H9 (cell line): ENCODE measurements at regions not wholly inside any gene's neighbourhood (a gene's known extent, or its start where the extent isn't known, plus 50 kb on each side); places are given as distances from the start of the nearest gene placed in this dataset.

Experiments used
- DNase-seq: peaks from one replicate; pipeline ENCODE4 v3.0.0-alpha.2; 2017
- H2AFZ ChIP-seq: one replicate; pipeline ENCODE4 v1.6.1; 2013; ENCODE audit warnings: mild to moderate bottlenecking, low read length, control low read depth, moderate library complexity
- H2AK5ac ChIP-seq: 2 replicates; pipeline ENCODE4 v1.6.1; 2013; ENCODE audit warnings: low read length, control low read depth, mixed read lengths; ENCODE audit not compliant: insufficient read length
- H2BK120ac ChIP-seq: one replicate; pipeline ENCODE4 v1.6.1; 2013; ENCODE audit warnings: low read depth, mild to moderate bottlenecking, low read length, control low read depth, inconsistent platforms; ENCODE audit not compliant: poor library complexity, severe bottlenecking
- H2BK12ac ChIP-seq: 2 replicates; pipeline ENCODE4 v1.6.1; 2013; ENCODE audit warnings: low read length, control low read depth, mixed read lengths, low read depth; ENCODE audit not compliant: insufficient read length
- H2BK15ac ChIP-seq: 2 replicates; pipeline ENCODE4 v1.6.1; 2013; ENCODE audit warnings: low read depth, low read length, control low read depth
- H2BK20ac ChIP-seq: one replicate; pipeline ENCODE4 v1.6.1; 2013; ENCODE audit warnings: low read depth, mild to moderate bottlenecking, low read length, control low read depth, inconsistent platforms; ENCODE audit not compliant: poor library complexity, severe bottlenecking
- H2BK5ac ChIP-seq: 2 replicates; pipeline ENCODE4 v1.6.1; 2013; ENCODE audit warnings: low read length, control low read depth, mixed read lengths; ENCODE audit not compliant: insufficient read length
- H3K14ac ChIP-seq: 2 replicates; pipeline ENCODE4 v1.6.1; 2013; ENCODE audit warnings: low read length, control low read depth; ENCODE audit not compliant: insufficient read depth
- H3K18ac ChIP-seq: 2 replicates; pipeline ENCODE4 v1.6.1; 2013; ENCODE audit warnings: low read depth, mild to moderate bottlenecking, mixed read lengths, low read length, control low read depth; ENCODE audit not compliant: insufficient read length
- H3K23ac ChIP-seq: 2 replicates; pipeline ENCODE4 v1.6.1; 2013; ENCODE audit warnings: low read length, control low read depth, mixed read lengths, low read depth; ENCODE audit not compliant: insufficient read length
- H3K23me2 ChIP-seq: 2 replicates; pipeline ENCODE4 v1.6.1; 2013; ENCODE audit warnings: low read depth, mild to moderate bottlenecking, mixed read lengths, low read length, control low read depth; ENCODE audit not compliant: insufficient read length, poor library complexity, severe bottlenecking
- H3K27ac ChIP-seq: 2 replicates; pipeline ENCODE4 v1.5.1; 2013; ENCODE audit warnings: low read length, control low read depth, mixed read lengths, low read depth; ENCODE audit not compliant: insufficient read length
- H3K27me3 ChIP-seq: 2 replicates; pipeline ENCODE4 v1.6.1; 2013; ENCODE audit warnings: low read length, control low read depth, inconsistent platforms; ENCODE audit not compliant: insufficient read depth
- H3K4ac ChIP-seq: 2 replicates; pipeline ENCODE4 v1.6.1; 2013; ENCODE audit warnings: low read depth, mild to moderate bottlenecking, control low read depth, inconsistent platforms, low read length, moderate library complexity
- H3K4me1 ChIP-seq: 2 replicates; pipeline ENCODE4 v1.6.1; 2013; ENCODE audit warnings: low read length, control low read depth, inconsistent platforms; ENCODE audit not compliant: insufficient read depth
- H3K4me2 ChIP-seq: 2 replicates; pipeline ENCODE4 v1.6.1; 2013; ENCODE audit warnings: low read length, control low read depth, mixed read lengths; ENCODE audit not compliant: insufficient read length, insufficient read depth
- H3K56ac ChIP-seq: 2 replicates; pipeline ENCODE4 v1.6.1; 2013; ENCODE audit warnings: low read depth, mild to moderate bottlenecking, mixed read lengths, low read length, control low read depth; ENCODE audit not compliant: insufficient read length
- H3K79me1 ChIP-seq: 2 replicates; pipeline ENCODE4 v1.6.1; 2013; ENCODE audit warnings: low read depth, mild to moderate bottlenecking, moderate library complexity, low read length, control low read depth, inconsistent platforms; ENCODE audit not compliant: insufficient read depth, poor library complexity, severe bottlenecking
- H3K79me2 ChIP-seq: 2 replicates; pipeline ENCODE4 v1.6.1; 2013; ENCODE audit warnings: low read length, control low read depth, inconsistent platforms; ENCODE audit not compliant: insufficient read depth
- H3K9ac ChIP-seq: 2 replicates; pipeline ENCODE4 v1.6.1; 2013; ENCODE audit warnings: low read length, control low read depth, mixed read lengths; ENCODE audit not compliant: insufficient read length; ENCODE audit errors: extremely low read depth
- H3K9me3 ChIP-seq: one replicate; pipeline ENCODE4 v1.6.1; 2013; ENCODE audit warnings: low read depth, low read length, inconsistent platforms; ENCODE audit not compliant: control insufficient read depth
- H3T11ph ChIP-seq: one replicate; pipeline ENCODE4 v1.6.1; 2013; ENCODE audit warnings: mild to moderate bottlenecking, low read length, control low read depth, inconsistent platforms
- H4K20me1 ChIP-seq: one replicate; pipeline ENCODE4 v1.6.1; 2013; ENCODE audit not compliant: control insufficient read depth, insufficient read length, insufficient read depth
- H4K5ac ChIP-seq: 2 replicates; pipeline ENCODE4 v1.6.1; 2013; ENCODE audit warnings: low read depth, mild to moderate bottlenecking, mixed read lengths, low read length, control low read depth; ENCODE audit not compliant: insufficient read length
- H4K8ac ChIP-seq: replicated peaks from 2 replicates; pipeline ENCODE4 v1.6.1; 2013; ENCODE audit warnings: low read length, control low read depth, mixed read lengths, low read depth; ENCODE audit not compliant: insufficient read length
- H4K91ac ChIP-seq: 2 replicates; pipeline ENCODE4 v1.6.1; 2013; ENCODE audit warnings: low read depth, mild to moderate bottlenecking, moderate library complexity, mixed read lengths, low read length, control low read depth; ENCODE audit not compliant: insufficient read length
- H3K27ac Mint-ChIP-seq, 3 experiments: 2 replicates in 2 of 3; 3 replicates in 1 of 3; pipeline ENCODE4 v1.8.0; 2020 to 2021; ENCODE audit warnings: mixed read lengths in 3 of 3, mild to moderate bottlenecking in 1 of 3, moderate library complexity in 1 of 3
- H3K27me3 Mint-ChIP-seq: 2 replicates; pipeline ENCODE4 v1.8.0; 2021; ENCODE audit warnings: low read depth, mild to moderate bottlenecking, moderate library complexity, mixed read lengths
- H3K36me3 Mint-ChIP-seq, 3 experiments: 2 replicates in 2 of 3; 3 replicates in 1 of 3; pipeline ENCODE4 v1.8.0; 2020 to 2021; ENCODE audit warnings: low read depth in 3 of 3, mixed read lengths in 3 of 3; ENCODE audit not compliant: insufficient read depth in 1 of 3
- H3K4me1 Mint-ChIP-seq, 2 experiments: 2 replicates each; pipeline ENCODE4 v1.8.0; 2020; ENCODE audit warnings: mixed read lengths in 2 of 2
- H3K4me3 Mint-ChIP-seq, 2 experiments: 2 replicates in 1 of 2; 3 replicates in 1 of 2; pipeline ENCODE4 v1.8.0; 2020 to 2021; ENCODE audit warnings: mild to moderate bottlenecking in 2 of 2, mixed read lengths in 2 of 2, moderate library complexity in 1 of 2
- H3K9me3 Mint-ChIP-seq, 2 experiments: 2 replicates in 1 of 2; 3 replicates in 1 of 2; pipeline ENCODE4 v1.8.0; 2020; ENCODE audit warnings: mild to moderate bottlenecking in 2 of 2, mixed read lengths in 2 of 2, moderate library complexity in 1 of 2
- WGBS: extraction: QIAGEN DNeasy Blood & Tissue Kit; methylation state at CpG from one replicate; pipeline ENCODE4 v1.1.7; 2013; ENCODE audit warnings: missing lambda C conversion rate, low lambda C conversion rate, mixed read lengths; ENCODE audit not compliant: insufficient read length; ENCODE audit errors: extremely low coverage; 5-methylcytosine and 5-hydroxymethylcytosine counted together
- TF ChIP-seq, protein P1 (sequence below): fragments of 200-600 bp; sonication (generic); conservative IDR thresholded peaks from 3 replicates; pipeline ENCODE4 v1.8.0; 2021; ENCODE audit warnings: antibody characterized with exemption, mild to moderate bottlenecking

- no peak overlapping the region for H2BK5ac ChIP-seq
- no peak overlapping the region for H2BK20ac ChIP-seq
- peaks cover 18% of the 10 kb centered on the region; the same call in 1 of the 2 replicates for H3K4me1 ChIP-seq
- peak overlapping the region; percentile 24 for H3K18ac ChIP-seq
- WGBS, result no CpG with 5 or more reads among the region's 10 CpGs
- peak overlapping the region; percentile 10 for H3K27ac ChIP-seq
- H3K14ac ChIP-seq, result 0 out of 2 replicates have a peak overlapping the region, but pooled peaks have one; percentile 10
- H2BK12ac ChIP-seq, result no peak overlapping the region
- H4K8ac ChIP-seq, result no peak overlapping the region
- H3K9me3 ChIP-seq, result no peaks in the 10 kb centered on the region
- peak; percentile 95 for DNase-seq
- H3K79me2 ChIP-seq, result no peaks in the 10 kb centered on the region; the same call in 1 of the 2 replicates
- peak overlapping the region; percentile 5 for H3K4me2 ChIP-seq
- H2BK15ac ChIP-seq, result no peak overlapping the region
- H3K9me3 Mint-ChIP-seq, result no peaks in the 10 kb centered on the region; a peak in 1 of 5 replicates
- no peaks in the 10 kb centered on the region for H3K27me3 ChIP-seq
- H3K56ac ChIP-seq, result no peak overlapping the region
- TF ChIP-seq, protein P1, sequence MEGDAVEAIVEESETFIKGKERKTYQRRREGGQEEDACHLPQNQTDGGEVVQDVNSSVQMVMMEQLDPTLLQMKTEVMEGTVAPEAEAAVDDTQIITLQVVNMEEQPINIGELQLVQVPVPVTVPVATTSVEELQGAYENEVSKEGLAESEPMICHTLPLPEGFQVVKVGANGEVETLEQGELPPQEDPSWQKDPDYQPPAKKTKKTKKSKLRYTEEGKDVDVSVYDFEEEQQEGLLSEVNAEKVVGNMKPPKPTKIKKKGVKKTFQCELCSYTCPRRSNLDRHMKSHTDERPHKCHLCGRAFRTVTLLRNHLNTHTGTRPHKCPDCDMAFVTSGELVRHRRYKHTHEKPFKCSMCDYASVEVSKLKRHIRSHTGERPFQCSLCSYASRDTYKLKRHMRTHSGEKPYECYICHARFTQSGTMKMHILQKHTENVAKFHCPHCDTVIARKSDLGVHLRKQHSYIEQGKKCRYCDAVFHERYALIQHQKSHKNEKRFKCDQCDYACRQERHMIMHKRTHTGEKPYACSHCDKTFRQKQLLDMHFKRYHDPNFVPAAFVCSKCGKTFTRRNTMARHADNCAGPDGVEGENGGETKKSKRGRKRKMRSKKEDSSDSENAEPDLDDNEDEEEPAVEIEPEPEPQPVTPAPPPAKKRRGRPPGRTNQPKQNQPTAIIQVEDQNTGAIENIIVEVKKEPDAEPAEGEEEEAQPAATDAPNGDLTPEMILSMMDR, result no peak
- H3K4me3 Mint-ChIP-seq, result peak overlapping the region; percentile 69
- peak overlapping the region; percentile 98 to 99 (median 98) for H3K27ac Mint-ChIP-seq
- peaks cover 6% of the 10 kb centered on the region for H3K23me2 ChIP-seq
- peaks cover 75 to 83% of the 10 kb centered on the region in 2 experiments for H3K4me1 Mint-ChIP-seq
- no peak overlapping the region for H4K5ac ChIP-seq
- H4K20me1 ChIP-seq, result no peaks in the 10 kb centered on the region
- no peak overlapping the region for H3K23ac ChIP-seq
- no peak overlapping the region for H2BK120ac ChIP-seq
- H3K9ac ChIP-seq, result no peak overlapping the region
- H3T11ph ChIP-seq, result no peak overlapping the region
- peaks cover 3 to 21% (median 20%) of the 10 kb centered on the region in 3 experiments; a peak in 6 of 7 replicates for H3K36me3 Mint-ChIP-seq
- no peak overlapping the region for H4K91ac ChIP-seq
- H3K27me3 Mint-ChIP-seq, result no peaks in the 10 kb centered on the region; the same call in 1 of the 2 replicates
- no peak overlapping the region for H3K4ac ChIP-seq
- H3K79me1 ChIP-seq, result no peaks in the 10 kb centered on the region
- H2AFZ ChIP-seq, result no peak overlapping the region
- H2AK5ac ChIP-seq, result no peak overlapping the region
These were observed 155.1 kb upstream of the CAMK1G start for GRCh38 chr1:209428241-209428921.
